ENCODE measurements at regions not wholly inside any gene's neighbourhood (a gene's known extent, or its start where the extent isn't known, plus 50 kb on each side); places are given as distances from the start of the nearest gene placed in this dataset.

DNA sequence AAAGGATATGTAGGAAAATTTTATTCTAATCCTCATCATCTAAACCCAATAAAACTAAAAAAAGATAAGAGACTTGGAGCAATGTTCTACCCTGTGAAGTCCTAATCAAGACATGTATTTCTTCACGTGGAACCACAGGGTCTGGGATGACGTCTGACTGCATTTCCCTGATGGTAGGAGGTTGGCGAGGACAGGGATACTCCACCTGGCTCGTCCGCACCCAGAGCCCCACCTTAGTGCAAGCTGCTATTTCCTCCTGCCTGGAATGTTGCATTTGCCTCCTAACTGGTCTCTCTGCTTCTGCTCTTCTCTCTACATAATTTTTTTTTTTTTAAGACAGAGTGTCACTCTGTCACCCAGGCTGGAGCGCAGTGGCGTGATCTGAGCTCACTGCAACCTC is 57.7 kb upstream of the RASGRP1 start:
- Histone ChIP-seq H3K36me3 (no peaks in the 10 kb centered on the region), H3K27me3 (no peaks in the 10 kb centered on the region), H3K4me1 (no peaks in the 10 kb centered on the region), H3K4me3 (no peak overlapping the region), H3K27ac (no peak overlapping the region), H3K9me3 (no peaks in the 10 kb centered on the region)
- peak in 1 of 3 donors; percentile 46 for DNase-seq
- no peak for TF ChIP-seq POLR2A (IDR thresholded peaks at IDR 0.05)
- TF ChIP-seq, protein P1, sequence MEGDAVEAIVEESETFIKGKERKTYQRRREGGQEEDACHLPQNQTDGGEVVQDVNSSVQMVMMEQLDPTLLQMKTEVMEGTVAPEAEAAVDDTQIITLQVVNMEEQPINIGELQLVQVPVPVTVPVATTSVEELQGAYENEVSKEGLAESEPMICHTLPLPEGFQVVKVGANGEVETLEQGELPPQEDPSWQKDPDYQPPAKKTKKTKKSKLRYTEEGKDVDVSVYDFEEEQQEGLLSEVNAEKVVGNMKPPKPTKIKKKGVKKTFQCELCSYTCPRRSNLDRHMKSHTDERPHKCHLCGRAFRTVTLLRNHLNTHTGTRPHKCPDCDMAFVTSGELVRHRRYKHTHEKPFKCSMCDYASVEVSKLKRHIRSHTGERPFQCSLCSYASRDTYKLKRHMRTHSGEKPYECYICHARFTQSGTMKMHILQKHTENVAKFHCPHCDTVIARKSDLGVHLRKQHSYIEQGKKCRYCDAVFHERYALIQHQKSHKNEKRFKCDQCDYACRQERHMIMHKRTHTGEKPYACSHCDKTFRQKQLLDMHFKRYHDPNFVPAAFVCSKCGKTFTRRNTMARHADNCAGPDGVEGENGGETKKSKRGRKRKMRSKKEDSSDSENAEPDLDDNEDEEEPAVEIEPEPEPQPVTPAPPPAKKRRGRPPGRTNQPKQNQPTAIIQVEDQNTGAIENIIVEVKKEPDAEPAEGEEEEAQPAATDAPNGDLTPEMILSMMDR (IDR thresholded peaks at IDR 0.05), result no peak

DNA sequence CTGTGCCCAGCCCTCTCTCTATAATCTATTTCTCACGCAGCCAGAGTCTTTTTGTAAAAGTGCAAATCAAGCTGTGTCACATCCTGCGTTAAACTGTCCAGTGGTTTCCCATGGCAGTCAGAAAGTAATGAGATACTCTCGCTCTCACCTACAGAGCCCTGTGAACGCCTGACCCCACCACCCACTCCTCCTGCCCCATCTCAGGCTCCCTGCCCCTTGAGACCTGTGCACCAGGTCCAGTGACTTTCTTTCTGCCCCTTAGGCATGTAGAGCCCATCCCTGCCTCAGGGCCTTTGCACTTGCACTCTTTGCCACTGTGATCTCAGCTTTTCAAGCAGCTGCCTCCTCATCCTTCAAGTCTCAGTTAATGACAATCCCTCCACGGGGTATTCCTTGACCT is 58.3 kb upstream of the RASGRP1 start:
- no peaks in the 10 kb centered on the region for H3K27me3 ChIP-seq
- no peak for DNase-seq
- no peaks in the 10 kb centered on the region for H3K4me1 ChIP-seq
- H3K36me3 ChIP-seq, result no peaks in the 10 kb centered on the region
- no peak for TF ChIP-seq POLR2A (IDR thresholded peaks at IDR 0.05)
- TF ChIP-seq, protein P1 (IDR thresholded peaks at IDR 0.05), result no peak
- H3K27ac ChIP-seq, result no peak overlapping the region
- H3K9me3 ChIP-seq, result no peaks in the 10 kb centered on the region
- H3K4me3 ChIP-seq, result no peak overlapping the region

DNA sequence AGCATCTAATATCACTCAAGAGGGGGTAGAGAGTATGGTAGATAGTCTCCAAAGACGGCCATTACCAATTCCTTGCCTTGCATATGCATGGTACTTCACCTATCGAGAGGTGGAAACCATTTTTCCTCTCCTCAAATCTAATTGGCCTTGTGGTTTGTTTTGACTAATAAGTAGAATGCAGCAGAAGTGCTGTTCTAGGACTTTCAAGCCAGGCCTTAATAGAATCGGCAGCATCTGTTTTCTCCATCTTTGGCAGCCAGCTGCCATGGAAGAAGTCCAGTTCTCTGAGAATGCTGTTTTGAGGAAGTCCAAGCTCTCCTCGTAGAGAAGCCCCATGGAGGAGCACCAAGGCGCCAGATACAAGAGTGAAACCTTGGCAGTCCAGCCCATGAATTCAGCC is 59.1 kb upstream of the RASGRP1 start:
- no peak for DNase-seq
- no peak for TF ChIP-seq POLR2A (IDR thresholded peaks at IDR 0.05)
- TF ChIP-seq, protein P1 (IDR thresholded peaks at IDR 0.05), result no peak
- no peaks in the 10 kb centered on the region for H3K27me3 ChIP-seq
- H3K9me3 ChIP-seq, result no peaks in the 10 kb centered on the region
- H3K4me3 ChIP-seq, result no peak overlapping the region
- H3K27ac ChIP-seq, result no peak overlapping the region
- H3K36me3 ChIP-seq, result no peaks in the 10 kb centered on the region
- no peaks in the 10 kb centered on the region for H3K4me1 ChIP-seq

DNA sequence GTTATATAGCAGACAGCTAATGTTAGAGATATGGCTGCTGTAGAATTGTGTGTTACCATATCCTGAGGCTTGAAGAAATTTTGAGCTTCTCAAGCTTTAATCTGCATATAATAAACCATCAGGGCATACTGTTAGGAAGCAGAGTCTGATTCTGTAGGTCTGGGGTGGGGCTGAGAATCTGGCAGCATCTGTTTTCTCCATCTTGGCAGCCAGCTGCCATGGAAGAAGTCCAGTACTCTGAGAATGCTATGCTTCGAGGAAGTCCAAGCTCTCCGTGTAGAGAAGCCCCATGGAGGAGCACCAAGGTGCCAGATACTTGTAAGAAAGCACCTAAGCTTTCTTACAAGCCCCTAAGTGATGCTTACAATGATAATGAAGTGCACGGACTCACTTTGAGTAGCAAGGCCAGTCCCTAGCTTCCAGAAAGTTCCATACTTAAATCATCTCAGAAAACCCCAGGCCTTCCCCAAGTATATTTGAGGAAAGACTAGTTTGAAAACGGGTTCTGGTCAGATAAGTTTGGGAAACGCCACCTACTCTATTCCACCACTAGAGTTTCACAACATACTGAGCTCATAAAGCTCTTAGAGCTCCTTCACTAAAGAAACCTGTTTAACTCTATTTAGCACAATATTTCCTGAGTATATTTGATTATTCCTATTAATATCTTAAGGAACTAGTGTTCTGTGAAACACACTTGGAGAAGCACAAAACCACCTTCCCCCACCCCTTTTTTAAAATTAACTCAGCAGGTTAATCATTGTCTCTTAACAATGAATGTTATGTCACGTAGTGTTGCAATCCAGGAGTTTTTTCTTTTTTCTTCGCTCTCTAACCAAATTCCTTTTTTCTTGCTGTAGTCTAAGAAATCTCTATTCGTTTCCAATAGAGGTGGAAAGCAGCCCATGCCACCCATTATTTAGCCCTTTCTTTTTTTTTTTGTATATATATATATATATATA is 59.9 kb upstream of the RASGRP1 start:
- H3K4me3 ChIP-seq, result no peak overlapping the region
- H3K36me3 ChIP-seq, result no peaks in the 10 kb centered on the region
- no peaks in the 10 kb centered on the region for H3K9me3 ChIP-seq
- no peak overlapping the region for H3K27ac ChIP-seq
- no peaks in the 10 kb centered on the region for H3K27me3 ChIP-seq
- TF ChIP-seq POLR2A (IDR thresholded peaks at IDR 0.05), result no peak
- TF ChIP-seq, protein P1 (IDR thresholded peaks at IDR 0.05), result no peak
- no peak for DNase-seq
- H3K4me1 ChIP-seq, result no peaks in the 10 kb centered on the region

DNA sequence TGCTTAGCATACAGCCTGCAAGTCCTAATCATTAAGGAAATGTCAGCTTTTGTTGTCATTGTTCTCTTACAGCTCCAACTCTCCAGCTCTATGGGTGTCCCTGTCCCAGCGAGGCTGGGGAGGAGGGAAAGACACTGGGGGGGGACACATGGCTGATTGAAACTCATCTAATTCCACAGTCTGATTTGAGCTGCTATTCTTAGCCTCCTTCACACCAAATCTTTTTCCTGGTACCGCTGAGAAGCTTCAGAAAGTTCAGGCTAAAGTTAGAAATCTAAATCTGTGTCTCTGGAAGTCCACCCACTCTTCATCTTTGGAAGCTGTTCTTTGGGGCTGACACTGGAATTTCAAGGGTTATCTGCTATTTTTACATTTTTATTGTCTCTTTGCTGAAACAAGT is 61.3 kb upstream of the RASGRP1 start:
- TF ChIP-seq, protein P1 (IDR thresholded peaks at IDR 0.05), result no peak
- no peak for TF ChIP-seq POLR2A (IDR thresholded peaks at IDR 0.05)
- Histone ChIP-seq H3K4me1 (no peaks in the 10 kb centered on the region), H3K27ac (no peak overlapping the region), H3K4me3 (no peak overlapping the region), H3K36me3 (no peaks in the 10 kb centered on the region), H3K9me3 (no peaks in the 10 kb centered on the region), H3K27me3 (no peaks in the 10 kb centered on the region)
- DNase-seq, result no peak
